HG03457 (cell line): ENCODE measurements at regions not wholly inside any gene's neighbourhood (a gene's known extent, or its start where the extent isn't known, plus 50 kb on each side); places are given as distances from the start of the nearest gene placed in this dataset.

ENCODE experiments used
- ATAC-seq: cut with Tn5 transposase; IDR thresholded peaks from one replicate; pipeline ENCODE4 v1.9.1; 2021; ENCODE audit warnings: moderate number of reproducible peaks; ENCODE audit not compliant: unreplicated experiment

- no peak for ATAC-seq
These were observed 398.4 kb upstream of the ID4 start for GRCh38 chr6:19438566-19439353.

GRCh38 chr6:19440531-19440930 is 396.6 kb upstream of the ID4 start:
- no peak for ATAC-seq

- no peak for ATAC-seq
These were observed 393.8 kb upstream of the ID4 start for GRCh38 chr6:19443411-19443810.

GRCh38 chr6:19444041-19444440 is 393.1 kb upstream of the ID4 start:
- no peak for ATAC-seq

DNA sequence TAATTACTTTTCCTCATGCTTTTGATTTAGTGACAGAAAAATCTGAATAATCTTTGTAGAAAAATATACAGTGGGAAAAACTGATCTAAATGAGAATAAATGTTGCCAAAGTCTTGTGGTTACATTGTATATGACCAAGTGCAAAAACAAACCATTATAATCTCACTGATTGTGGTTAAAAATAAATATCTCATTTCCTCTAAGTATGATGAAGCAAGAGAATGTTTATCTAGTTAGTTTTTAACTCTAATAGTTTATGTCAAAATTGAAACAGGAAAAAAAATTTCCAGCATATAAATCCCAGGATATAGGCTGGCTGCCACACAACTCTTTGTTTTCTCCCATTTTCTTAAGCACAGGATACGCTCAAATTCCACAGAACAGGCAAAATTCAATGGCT is 392.7 kb upstream of the ID4 start:
- no peak for ATAC-seq

- ATAC-seq: no peak
These were observed 390.6 kb upstream of the ID4 start for GRCh38 chr6:19446570-19446969.

GRCh38 chr6:19450651-19451050 is 386.5 kb upstream of the ID4 start:
- ATAC-seq: no peak

- no peak for ATAC-seq
These were observed 384.7 kb upstream of the ID4 start for GRCh38 chr6:19452495-19452894.

GRCh38 chr6:19454001-19454720 is 383.0 kb upstream of the ID4 start:
- ATAC-seq: no peak

DNA sequence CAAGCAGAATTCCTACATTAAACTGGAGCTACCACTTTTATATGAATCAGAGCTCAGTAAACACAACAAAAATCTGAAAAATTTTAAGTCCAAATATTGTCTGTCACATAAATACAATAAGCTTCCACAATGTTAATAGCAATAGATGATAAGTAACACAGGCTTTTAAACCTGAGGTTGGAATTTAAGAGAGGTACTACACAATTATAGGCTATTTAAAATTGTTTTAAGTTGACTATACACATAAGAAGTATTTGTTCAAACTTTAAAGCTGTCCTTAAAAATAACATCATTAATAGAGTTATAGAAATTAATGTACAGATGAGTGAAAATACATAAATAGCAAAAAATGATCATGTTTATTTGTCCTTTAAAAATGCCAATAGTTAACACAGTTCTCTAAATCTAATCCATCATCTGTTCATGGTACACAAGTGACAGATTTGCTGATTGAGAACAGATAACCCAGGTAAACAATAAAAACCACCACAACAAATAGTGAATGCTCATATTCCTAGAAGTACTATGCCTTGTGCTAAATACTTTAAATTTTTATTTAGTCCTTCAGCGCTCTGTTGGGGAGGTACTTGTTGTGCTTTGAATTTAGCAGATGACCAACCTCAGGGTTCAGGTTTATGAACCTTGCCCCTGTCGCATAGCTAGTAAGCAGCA is 382.3 kb upstream of the ID4 start:
- no peak for ATAC-seq

DNA sequence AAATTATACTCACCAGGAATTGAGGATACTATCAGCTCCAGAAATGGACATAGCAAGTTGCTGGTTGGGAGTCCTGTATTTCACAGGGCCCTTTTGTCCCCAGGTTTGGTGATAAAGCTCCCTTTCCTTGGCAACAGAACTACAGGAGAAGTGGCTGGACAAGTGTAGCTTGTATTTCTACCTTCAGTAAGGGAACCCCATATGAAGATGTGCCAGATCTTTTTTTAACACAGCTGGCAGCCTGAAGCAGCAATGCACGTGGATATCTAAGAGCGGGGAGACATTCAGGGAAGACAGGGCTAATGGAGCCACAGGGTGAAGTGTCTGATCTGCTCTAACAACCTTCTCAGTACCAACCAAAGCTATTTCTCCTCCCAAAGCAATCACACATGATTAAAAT is 373.9 kb upstream of the ID4 start:
- no peak for ATAC-seq

DNA sequence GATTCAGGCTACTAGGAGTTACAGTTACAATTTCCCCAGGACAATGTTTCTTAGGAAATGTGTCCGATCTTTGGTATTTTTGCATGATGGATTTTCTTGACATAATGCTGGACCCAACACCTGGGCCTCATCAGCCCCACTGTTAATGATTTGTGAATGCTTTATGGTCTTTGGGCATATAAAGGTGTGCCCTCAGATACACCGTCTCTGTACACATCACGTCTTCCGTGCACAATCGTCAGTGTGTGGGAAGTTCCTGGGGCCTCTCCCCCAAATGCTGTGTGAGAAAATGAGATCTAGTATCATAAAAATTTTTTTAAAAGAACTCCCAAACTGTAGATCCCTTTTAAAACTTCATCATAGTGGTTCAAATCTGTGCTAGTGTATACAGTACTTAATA is 373.2 kb upstream of the ID4 start:
- no peak for ATAC-seq

- no peak for ATAC-seq
These were observed 371.9 kb upstream of the ID4 start for GRCh38 chr6:19465256-19465655.

- ATAC-seq: no peak
These were observed 371.4 kb upstream of the ID4 start for GRCh38 chr6:19465760-19466159.

GRCh38 chr6:19470333-19470732 is 366.8 kb upstream of the ID4 start:
- ATAC-seq: no peak

DNA sequence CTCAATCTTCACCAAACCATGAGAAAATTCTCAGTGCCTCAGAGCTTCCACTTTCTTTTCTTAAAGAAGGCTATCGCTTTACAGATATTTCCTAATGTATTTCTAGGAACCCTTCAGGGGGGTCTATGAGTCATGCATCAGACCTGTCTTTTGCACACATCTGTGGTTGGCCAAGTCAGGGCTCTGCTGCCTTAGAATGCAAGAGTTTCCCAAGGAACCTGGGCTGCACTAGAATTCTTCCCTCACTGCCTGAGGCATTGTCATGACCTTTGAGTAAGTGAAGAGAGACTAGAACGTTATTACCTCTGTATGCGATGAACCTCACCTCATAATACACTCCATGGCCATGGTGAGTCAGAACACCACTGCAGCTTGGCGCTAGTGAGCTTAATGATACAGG is 365.0 kb upstream of the ID4 start:
- ATAC-seq: no peak

DNA sequence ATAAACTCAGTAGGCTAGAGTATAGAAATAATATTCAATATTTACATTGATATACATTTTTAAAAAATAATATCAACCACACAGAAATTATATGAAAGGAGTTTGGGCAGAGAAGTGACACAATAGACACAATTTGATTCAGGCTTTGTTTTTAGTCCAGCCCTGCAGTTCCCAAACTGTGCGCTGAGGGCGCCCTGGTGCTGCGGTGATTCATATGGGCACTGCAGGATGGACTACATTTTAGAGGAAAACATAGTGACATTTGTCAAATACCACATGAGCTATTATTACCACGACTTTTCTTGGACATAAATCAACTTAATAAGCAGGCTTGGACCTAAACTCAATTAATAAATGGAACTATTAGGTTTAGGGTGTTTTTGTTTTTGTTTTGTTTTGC is 364.3 kb upstream of the ID4 start:
- no peak for ATAC-seq

- ATAC-seq: no peak
These were observed 359.6 kb upstream of the ID4 start for GRCh38 chr6:19477563-19477962.

DNA sequence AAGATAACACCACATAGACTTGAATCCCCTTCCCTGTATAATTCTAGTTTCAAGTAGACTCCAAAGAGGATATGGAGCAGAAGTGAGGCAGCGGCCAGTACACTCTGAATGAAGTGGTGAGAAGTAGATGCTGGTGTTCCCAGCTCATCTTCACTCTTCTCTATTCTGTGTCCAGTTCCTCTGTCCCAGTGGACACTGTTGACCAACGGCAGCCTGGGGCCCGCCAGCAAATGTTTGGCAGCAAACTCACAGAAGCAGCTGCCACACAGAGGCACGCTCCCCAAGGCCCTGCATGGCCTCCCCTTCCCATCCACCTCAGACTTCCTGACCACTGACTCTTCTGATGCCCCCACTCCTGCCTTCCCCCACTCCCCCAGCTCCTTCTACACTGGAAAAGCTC is 358.9 kb upstream of the ID4 start:
- ATAC-seq: no peak

GRCh38 chr6:19478992-19479391 is 358.2 kb upstream of the ID4 start:
- ATAC-seq: no peak

- ATAC-seq: no peak
These were observed 357.6 kb upstream of the ID4 start for GRCh38 chr6:19479551-19479950.
